ENCODE measurements at regions not wholly inside any gene's neighbourhood (a gene's known extent, or its start where the extent isn't known, plus 50 kb on each side); places are given as distances from the start of the nearest gene placed in this dataset.

- TF ChIP-seq EP300 (IDR thresholded peaks at IDR 0.05; ENCODE audit: borderline replicate concordance) = no peak
- TF ChIP-seq MAX (IDR thresholded peaks at IDR 0.05) = no peak
- TF ChIP-seq RAD21 (IDR thresholded peaks at IDR 0.05; ENCODE audit: low read depth) = no peak
- no peak for TF ChIP-seq REST (IDR thresholded peaks at IDR 0.05; ENCODE audit: low read depth)
- TF ChIP-seq EGR1 (IDR thresholded peaks at IDR 0.05) = no peak
- no peak for TF ChIP-seq FOXM1 (IDR thresholded peaks at IDR 0.05; ENCODE audit: borderline replicate concordance, low read depth)
- TF ChIP-seq CREB1 (IDR thresholded peaks at IDR 0.05; ENCODE audit: low read depth) = no peak
- TF ChIP-seq YY1 (IDR thresholded peaks at IDR 0.05; ENCODE audit: low read depth) = no peak
- no peak for TF ChIP-seq TCF12 (IDR thresholded peaks at IDR 0.05; ENCODE audit: low read depth)
- TF ChIP-seq ZBTB7A (IDR thresholded peaks at IDR 0.05; ENCODE audit: low read depth) = no peak
- no peak for TF ChIP-seq TAF1 (IDR thresholded peaks at IDR 0.05; ENCODE audit: low read depth)
Measured at GRCh38 chr18:25535495-25535894, 183.5 kb upstream of the ZNF521 start.

Data from Ishikawa (cell line).